ENCODE measurements at regions not wholly inside any gene's neighbourhood (a gene's known extent, or its start where the extent isn't known, plus 50 kb on each side); places are given as distances from the start of the nearest gene placed in this dataset.
A peak's percentile ranks its signal among the peaks of the same experiment; 100 is the strongest.

DNA sequence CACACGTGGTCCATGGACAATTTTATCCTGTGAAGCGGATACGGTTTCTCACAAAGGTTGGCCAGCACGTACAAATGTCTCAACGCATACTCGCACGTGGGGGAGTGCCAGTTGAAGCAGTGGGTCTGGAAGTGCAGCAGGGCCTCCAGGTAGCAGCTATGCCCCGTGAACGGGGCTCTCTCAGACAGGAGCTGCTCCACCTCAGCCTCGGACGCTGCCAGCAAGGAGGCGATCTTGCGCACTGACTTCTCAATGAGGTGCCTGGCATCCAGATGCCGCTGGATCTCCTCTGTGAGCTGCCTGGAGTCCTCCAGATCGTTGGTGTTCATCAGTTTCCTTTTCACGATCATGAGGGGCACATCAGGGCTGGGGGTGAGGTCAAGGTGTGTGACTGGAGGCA lies 2272.0 kb downstream of the PCDH9 start:
- Histone ChIP-seq H3K9ac (ENCODE audit: low read length) (no peak overlapping the region), H3K4me3 (ENCODE audit: insufficient read depth, low read length, poor library complexity, severe bottlenecking) (no peak overlapping the region), H3K79me2 (ENCODE audit: insufficient read depth, low read length) (no peaks in the 10 kb centered on the region), H3K4me2 (ENCODE audit: low read depth, low read length, poor library complexity, severe bottlenecking) (no peak overlapping the region), H3K9me2 (replicated peaks; ENCODE audit: insufficient read depth, low read length) (no peaks in the 10 kb centered on the region), H4K20me1 (ENCODE audit: low read depth, low read length) (no peaks in the 10 kb centered on the region), H3K27ac (ENCODE audit: low read depth, low read length) (no peak overlapping the region), H3K27me3 (ENCODE audit: low read length) (no peaks in the 10 kb centered on the region), H3K9me3 (ENCODE audit: insufficient read depth, low read length) (peaks cover 5% of the 10 kb centered on the region; the same call in 1 of the 2 replicates), H2AFZ (ENCODE audit: low read depth, low read length, severe bottlenecking) (no peak overlapping the region), H3K36me3 (ENCODE audit: low read length) (no peaks in the 10 kb centered on the region; the same call in 1 of the 2 replicates), H3F3A (ENCODE audit: insufficient read depth) (no peaks in the 10 kb centered on the region)
- no peak for TF ChIP-seq CTCF (IDR thresholded peaks at IDR 0.05; ENCODE audit: insufficient read depth, low read length, poor library complexity, severe bottlenecking)
- no peak for TF ChIP-seq EZH2phosphoT487 (conservative IDR thresholded peaks at IDR 0.05; ENCODE audit: low read length)

DNA sequence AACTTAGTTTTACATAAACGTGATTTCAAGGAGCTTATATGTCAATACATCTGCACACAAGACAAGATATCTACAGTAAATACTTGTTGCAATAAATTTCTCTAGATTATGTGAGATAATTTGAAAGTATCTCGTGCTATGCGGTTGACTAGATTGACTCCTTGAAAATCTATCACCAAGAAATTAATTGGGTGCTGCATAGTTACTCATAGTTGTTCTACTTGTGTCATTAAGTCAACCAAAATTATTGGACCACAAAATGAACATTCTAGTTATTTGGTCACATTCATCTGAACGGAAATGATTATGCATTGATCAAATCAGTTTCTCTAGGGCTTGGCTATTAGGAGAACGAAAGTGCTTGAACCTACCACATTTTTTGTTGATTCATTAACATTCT lies 2291.5 kb downstream of the PCDH9 start:
- H3K9me3 ChIP-seq (ENCODE audit: insufficient read depth, low read length): no peaks in the 10 kb centered on the region
- H3K4me3 ChIP-seq (ENCODE audit: insufficient read depth, low read length, poor library complexity, severe bottlenecking): no peak overlapping the region
- H4K20me1 ChIP-seq (ENCODE audit: low read depth, low read length): no peaks in the 10 kb centered on the region
- H3K9ac ChIP-seq (ENCODE audit: low read length): no peak overlapping the region
- H2AFZ ChIP-seq (ENCODE audit: low read depth, low read length, severe bottlenecking): peak overlapping the region; percentile 80
- no peaks in the 10 kb centered on the region for H3K79me2 ChIP-seq (ENCODE audit: insufficient read depth, low read length)
- no peak overlapping the region for H3K27ac ChIP-seq (ENCODE audit: low read depth, low read length)
- TF ChIP-seq EZH2phosphoT487 (conservative IDR thresholded peaks at IDR 0.05; ENCODE audit: low read length) (no peak), CTCF (IDR thresholded peaks at IDR 0.05; ENCODE audit: insufficient read depth, low read length, poor library complexity, severe bottlenecking) (no peak)
- H3K36me3 ChIP-seq (ENCODE audit: low read length): no peaks in the 10 kb centered on the region
- H3F3A ChIP-seq (ENCODE audit: insufficient read depth): no peaks in the 10 kb centered on the region
- no peak overlapping the region for H3K4me2 ChIP-seq (ENCODE audit: low read depth, low read length, poor library complexity, severe bottlenecking)
- no peaks in the 10 kb centered on the region for H3K9me2 ChIP-seq (replicated peaks; ENCODE audit: insufficient read depth, low read length)
- no peaks in the 10 kb centered on the region for H3K27me3 ChIP-seq (ENCODE audit: low read length)

DNA sequence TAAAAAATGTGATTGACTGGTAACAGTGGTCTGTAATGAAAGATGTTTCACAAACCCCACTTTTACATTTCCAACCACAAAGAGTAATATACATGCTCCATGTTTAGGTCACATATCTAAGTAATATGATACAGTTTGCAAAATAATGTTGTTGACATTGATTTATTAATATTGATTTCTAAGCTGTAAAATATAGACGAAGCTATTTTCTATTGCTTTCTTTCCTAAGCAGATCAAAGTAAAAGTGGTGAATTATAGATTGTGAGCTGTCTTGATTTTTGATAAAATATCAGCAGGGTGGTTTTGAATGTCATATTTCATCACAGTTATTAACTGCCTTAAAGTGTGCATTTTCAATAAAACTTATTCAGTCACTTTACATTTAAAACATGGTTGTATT lies 2292.8 kb downstream of the PCDH9 start:
- Histone ChIP-seq H3K27ac (ENCODE audit: low read depth, low read length) (no peak overlapping the region), H3K79me2 (ENCODE audit: insufficient read depth, low read length) (no peaks in the 10 kb centered on the region), H3F3A (ENCODE audit: insufficient read depth) (no peaks in the 10 kb centered on the region), H3K9ac (ENCODE audit: low read length) (no peak overlapping the region), H2AFZ (ENCODE audit: low read depth, low read length, severe bottlenecking) (no peak overlapping the region), H3K27me3 (ENCODE audit: low read length) (no peaks in the 10 kb centered on the region), H3K36me3 (ENCODE audit: low read length) (no peaks in the 10 kb centered on the region; the same call in 1 of the 2 replicates), H3K4me3 (ENCODE audit: insufficient read depth, low read length, poor library complexity, severe bottlenecking) (no peak overlapping the region), H3K4me2 (ENCODE audit: low read depth, low read length, poor library complexity, severe bottlenecking) (no peak overlapping the region), H3K9me2 (replicated peaks; ENCODE audit: insufficient read depth, low read length) (no peaks in the 10 kb centered on the region), H4K20me1 (ENCODE audit: low read depth, low read length) (no peaks in the 10 kb centered on the region), H3K9me3 (ENCODE audit: insufficient read depth, low read length) (no peaks in the 10 kb centered on the region)
- TF ChIP-seq EZH2phosphoT487 (conservative IDR thresholded peaks at IDR 0.05; ENCODE audit: low read length) (no peak), CTCF (IDR thresholded peaks at IDR 0.05; ENCODE audit: insufficient read depth, low read length, poor library complexity, severe bottlenecking) (no peak)

Measured in SU-DHL-6 (cell line).